Vagina (tissue), 2 donors: ENCODE measurements at regions not wholly inside any gene's neighbourhood (a gene's known extent, or its start where the extent isn't known, plus 50 kb on each side); places are given as distances from the start of the nearest gene placed in this dataset.

Experiments
- CTCF ChIP-seq, 3 experiments: fragments of 450-650 bp in 2 of 3; fragments of 200-600 bp in 1 of 3; sonication (generic) in 1 of 3; IDR thresholded peaks; one replicate each; pipeline ENCODE4 v1.5.1; 2017 to 2019; ENCODE audit warnings: antibody characterized with exemption in 3 of 3, mild to moderate bottlenecking in 2 of 3, moderate library complexity in 2 of 3
- POLR2A ChIP-seq, 2 donors: fragments of 450-650 bp; IDR thresholded peaks; one replicate each; pipeline ENCODE4 v1.6.1; 2017; ENCODE audit warnings: antibody characterized with exemption in 2 of 2, mild to moderate bottlenecking in 2 of 2, moderate library complexity in 2 of 2

DNA sequence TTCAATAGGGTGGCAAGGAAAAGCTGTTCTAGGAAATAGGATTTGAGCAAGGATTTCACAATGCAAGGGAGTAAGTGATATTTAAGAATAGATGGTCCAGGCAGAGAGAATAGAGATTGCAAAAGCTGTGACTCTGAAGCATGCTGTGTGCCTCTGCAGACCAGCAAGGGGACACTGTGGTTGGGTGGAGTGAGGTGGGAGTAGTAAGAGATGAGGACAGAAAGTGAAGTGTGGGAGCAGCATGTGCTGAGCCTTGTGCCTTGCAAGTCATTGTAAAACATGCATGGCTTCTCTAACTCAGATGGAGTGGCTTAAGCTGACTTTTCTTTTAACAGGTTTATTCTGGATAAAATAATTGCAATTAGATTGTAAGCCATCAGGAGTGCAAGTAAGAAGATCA is 442.4 kb downstream of the CCSER2 start:
- no peak for TF ChIP-seq CTCF (IDR thresholded peaks at IDR 0.05)
- TF ChIP-seq POLR2A (IDR thresholded peaks at IDR 0.05), result no peak
